ENCODE measurements at regions not wholly inside any gene's neighbourhood (a gene's known extent, or its start where the extent isn't known, plus 50 kb on each side); places are given as distances from the start of the nearest gene placed in this dataset.
A peak's percentile ranks its signal among the peaks of the same experiment; 100 is the strongest.

- DNase-seq: no peak
Observed at GRCh38 chr19:30891051-30891450, 458.2 kb downstream of the TSHZ3 start.

GRCh38 chr19:30890033-30890432, 459.2 kb downstream of the TSHZ3 start:
- DNase-seq: no peak

- DNase-seq: no peak
Observed at GRCh38 chr19:30888937-30889336, 460.3 kb downstream of the TSHZ3 start.

- no peak for DNase-seq
Observed at GRCh38 chr19:30887042-30887441, 462.2 kb downstream of the TSHZ3 start.

GRCh38 chr19:30886222-30886621, 463.0 kb downstream of the TSHZ3 start:
- DNase-seq: no peak

- no peak for DNase-seq
Observed at GRCh38 chr19:30884146-30884812, 465.0 kb downstream of the TSHZ3 start.

GRCh38 chr19:30883071-30883470, 466.2 kb downstream of the TSHZ3 start:
- DNase-seq: no peak

- DNase-seq: no peak
Observed at GRCh38 chr19:30882411-30883005, 466.7 kb downstream of the TSHZ3 start.

GRCh38 chr19:30881930-30882329, 467.3 kb downstream of the TSHZ3 start:
- no peak for DNase-seq

GRCh38 chr19:30881281-30881680, 468.0 kb downstream of the TSHZ3 start:
- no peak for DNase-seq

GRCh38 chr19:30880551-30880950, 468.7 kb downstream of the TSHZ3 start:
- no peak for DNase-seq

GRCh38 chr19:30880151-30880550, 469.1 kb downstream of the TSHZ3 start:
- DNase-seq: no peak

GRCh38 chr19:30879736-30880135, 469.5 kb downstream of the TSHZ3 start:
- DNase-seq: no peak

GRCh38 chr19:30879225-30879624, 470.0 kb downstream of the TSHZ3 start:
- no peak for DNase-seq

- DNase-seq: no peak
Observed at GRCh38 chr19:30878495-30878894, 470.7 kb downstream of the TSHZ3 start.

GRCh38 chr19:30877661-30878113, 471.5 kb downstream of the TSHZ3 start:
- DNase-seq: no peak

- no peak for DNase-seq
Observed at GRCh38 chr19:30873691-30874090, 475.5 kb downstream of the TSHZ3 start.

GRCh38 chr19:30873003-30873402, 476.2 kb downstream of the TSHZ3 start:
- no peak for DNase-seq

GRCh38 chr19:30871979-30872378, 477.3 kb downstream of the TSHZ3 start:
- DNase-seq: no peak

GRCh38 chr19:30870876-30871275, 478.4 kb downstream of the TSHZ3 start:
- DNase-seq: peak; percentile 4

- DNase-seq: no peak
Observed at GRCh38 chr19:30865511-30865910, 483.7 kb downstream of the TSHZ3 start.

- DNase-seq: no peak
Observed at GRCh38 chr19:30864391-30865215, 484.6 kb downstream of the TSHZ3 start.

- DNase-seq: no peak
Observed at GRCh38 chr19:30862876-30863275, 486.4 kb downstream of the TSHZ3 start.

GRCh38 chr19:30861919-30862318, 487.3 kb downstream of the TSHZ3 start:
- no peak for DNase-seq
